Posterior vena cava (tissue), 2 donors: ENCODE measurements at regions not wholly inside any gene's neighbourhood (a gene's known extent, or its start where the extent isn't known, plus 50 kb on each side); places are given as distances from the start of the nearest gene placed in this dataset.

Experiments
- DNase-seq: peaks from one replicate; pipeline ENCODE4 v3.0.0-alpha.2; 2020; ENCODE audit warnings: low spot score
- intact Hi-C, 2 donors: fragments of 100-400 bp; cut with DNase I; formaldehyde crosslinking; loops; one replicate each; pipeline versions ENCODE4 v1.14.1 to v1.14.2; 2022 to 2023
- donor health status: DM: yes; HTN: yes; CAD: no.
- donor health status: DM: yes; HTN: yes; CAD: no.

DNA sequence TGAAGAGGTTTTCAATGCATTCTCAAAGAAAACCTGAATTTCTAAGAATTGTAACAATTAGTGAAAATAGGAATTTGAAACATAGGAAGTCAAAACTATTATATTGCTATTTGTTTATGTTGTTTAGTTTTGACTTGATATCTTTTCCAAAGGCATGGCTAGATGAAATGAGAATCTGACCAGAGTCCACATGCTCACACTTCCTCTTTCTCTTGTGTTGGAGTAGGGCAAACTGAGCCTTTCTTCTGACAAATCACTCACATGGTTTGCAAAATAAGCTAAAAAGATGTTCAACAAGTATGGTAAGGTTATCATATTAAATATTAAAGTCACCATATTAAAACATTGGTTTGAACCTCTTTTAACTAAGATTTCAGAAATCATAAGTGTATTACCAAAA, 512.6 kb downstream of the ISL1 start:
- DNase-seq, result no peak

DNA sequence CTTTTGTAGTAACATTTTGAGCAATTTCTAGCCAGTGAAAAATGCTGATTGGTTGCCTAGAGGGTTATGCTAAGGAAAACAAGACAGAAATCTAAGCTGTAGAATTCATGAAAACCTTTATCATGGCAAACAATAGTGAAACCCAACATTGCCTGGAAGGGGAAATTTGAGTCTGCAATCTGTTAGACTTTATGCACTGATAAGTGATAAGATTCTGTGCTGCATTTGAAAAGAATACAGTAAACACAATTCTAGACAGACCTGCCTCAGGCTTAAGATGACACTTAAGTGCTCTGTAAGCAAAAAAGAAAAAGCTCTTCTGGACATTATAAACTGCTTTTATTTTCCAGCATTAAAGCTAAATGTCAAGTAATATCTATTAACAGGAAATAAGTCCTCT, 519.3 kb downstream of the ISL1 start:
- intact Hi-C loops, result no loop called here
- DNase-seq, result no peak

More for the DNA sequence above, 512.6 kb downstream of the ISL1 start:
- intact Hi-C loops, result no loop called here

DNA sequence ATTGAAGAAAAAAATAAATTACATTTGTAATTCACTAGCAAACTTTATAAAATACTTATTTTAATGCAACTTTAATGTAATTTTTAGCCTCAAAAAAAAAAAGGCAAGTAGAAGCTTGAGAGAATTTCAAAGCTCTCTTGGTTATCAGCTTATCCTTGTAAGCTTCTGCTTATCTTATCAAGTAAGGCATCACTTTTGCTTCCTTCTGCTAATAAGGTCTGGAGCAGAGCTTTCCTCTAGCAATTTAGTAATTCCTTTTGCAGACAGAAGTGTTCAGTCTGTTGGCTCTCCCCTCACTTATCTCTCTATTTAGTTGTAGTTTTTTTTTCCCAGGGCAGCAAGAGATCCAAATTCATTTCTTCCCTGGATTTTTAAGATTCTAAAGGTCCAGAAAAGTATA, 525.0 kb downstream of the ISL1 start:
- no peak for DNase-seq
- intact Hi-C loops, result no loop called here

DNA sequence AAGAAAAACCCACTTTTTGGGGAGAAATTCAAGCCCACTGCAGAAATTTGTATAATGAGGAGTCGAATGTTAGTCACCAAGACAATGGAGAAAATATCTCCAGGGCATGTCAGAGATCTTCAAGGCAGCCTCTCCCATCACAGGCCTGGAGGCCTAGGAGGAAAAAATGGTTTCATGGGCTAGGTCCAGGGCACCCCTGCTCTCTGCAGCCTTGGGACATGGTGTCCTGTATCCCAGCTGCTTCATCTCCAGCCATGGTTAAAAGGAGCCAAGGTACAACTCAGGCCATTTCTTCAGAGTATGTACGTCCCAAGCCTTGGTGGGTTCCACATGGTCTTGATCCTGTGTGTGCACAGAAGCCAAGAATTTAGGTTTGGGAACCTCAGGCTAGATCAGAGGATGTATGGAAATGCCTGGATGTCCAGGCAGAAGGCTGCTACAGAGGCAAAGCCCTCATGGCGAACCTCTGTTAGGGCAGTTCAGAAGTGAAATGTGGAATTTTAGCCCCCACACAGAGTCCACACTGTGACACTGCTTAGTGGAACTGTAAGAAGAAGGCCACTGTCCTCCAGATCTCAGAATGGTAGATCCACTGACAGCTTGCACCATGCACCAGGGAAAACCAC, 561.4 kb downstream of the ISL1 start:
- DNase-seq, result no peak
- intact Hi-C loops, result no loop called here

DNA sequence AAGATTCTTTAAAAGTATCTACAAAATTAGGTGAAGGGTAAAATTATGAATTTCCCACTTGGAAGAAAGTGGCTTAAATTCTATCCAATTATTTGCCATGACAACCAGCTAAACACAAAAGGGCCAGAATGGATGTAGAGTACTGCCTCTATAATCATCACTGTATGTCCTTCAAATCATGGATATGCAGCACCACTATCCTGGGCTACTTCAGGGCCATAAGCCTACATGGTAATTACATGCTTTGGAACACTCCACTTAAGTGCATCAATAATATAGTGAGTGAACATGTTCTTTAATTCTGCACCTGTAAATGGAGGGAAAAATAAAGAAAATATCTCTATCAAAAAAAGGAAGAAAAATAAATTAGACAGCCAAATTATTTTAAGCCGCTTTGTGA, 575.2 kb downstream of the ISL1 start:
- intact Hi-C loops, result no loop called here
- DNase-seq, result no peak

DNA sequence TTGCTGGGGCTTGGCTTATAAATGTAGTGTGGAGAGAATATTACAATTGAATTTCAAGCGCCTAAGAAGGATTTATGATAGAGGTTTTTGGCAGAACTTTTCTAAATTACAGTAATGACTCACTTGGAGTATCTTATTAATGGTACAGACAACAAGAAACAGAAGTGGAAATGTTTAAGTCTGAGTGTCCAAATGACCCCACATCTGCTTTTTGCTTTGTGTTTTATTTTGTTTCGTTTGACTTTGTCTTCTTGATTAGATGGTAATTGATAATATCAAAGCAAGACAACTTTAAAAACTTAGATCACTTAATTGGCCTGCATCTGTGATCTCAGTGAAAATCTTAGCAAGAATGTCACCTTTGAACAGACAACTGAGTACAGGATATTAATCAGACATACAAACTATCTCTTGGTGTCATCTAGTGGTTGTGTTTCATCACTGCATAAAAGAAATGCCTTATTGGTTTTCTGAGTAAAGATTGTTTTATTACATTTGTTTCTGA, 577.4 kb downstream of the ISL1 start:
- intact Hi-C loops, result no loop called here
- no peak for DNase-seq

DNA sequence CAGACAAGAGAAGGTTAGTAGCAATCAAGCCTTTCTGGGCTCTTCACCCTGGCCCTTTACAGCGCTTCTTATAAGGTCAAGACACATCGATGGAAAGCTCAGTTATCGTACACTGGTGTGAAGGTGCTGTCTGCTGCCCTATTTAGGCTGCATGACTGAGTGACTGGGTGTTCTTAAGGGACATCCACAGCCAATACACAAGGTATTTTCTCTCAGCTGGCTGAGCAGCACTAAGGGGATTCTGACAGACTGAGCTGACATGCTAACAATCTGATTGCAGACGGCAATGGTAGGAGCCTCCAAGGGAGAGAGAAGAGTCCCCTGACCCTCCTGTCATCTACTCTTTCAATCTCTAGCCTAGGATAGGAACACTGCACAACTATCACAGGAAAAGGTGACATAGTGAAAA, 577.9 kb downstream of the ISL1 start:
- intact Hi-C loops, result no loop called here

DNA sequence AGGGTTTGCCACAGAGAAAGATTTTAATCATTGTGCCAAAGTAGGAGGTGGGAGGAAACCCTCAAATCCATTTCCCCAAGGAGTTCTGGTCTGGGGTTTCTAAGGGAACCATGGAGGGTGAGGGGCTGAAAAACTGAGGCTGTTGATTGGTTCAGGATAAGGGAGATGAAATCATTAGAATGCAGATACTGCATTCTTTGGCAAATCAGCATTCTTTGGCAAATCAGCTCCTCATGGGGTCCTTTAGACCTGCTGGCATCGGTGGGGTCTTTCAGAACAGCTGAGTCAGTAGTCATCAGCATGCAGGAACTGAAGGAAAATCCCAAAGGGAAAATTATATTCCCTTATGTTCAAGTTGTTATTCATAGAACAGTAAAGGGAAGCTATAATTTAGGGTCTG, 585.5 kb downstream of the ISL1 start:
- intact Hi-C loops, result no loop called here
- no peak for DNase-seq

More for the DNA sequence above, 577.9 kb downstream of the ISL1 start:
- DNase-seq, result no peak

DNA sequence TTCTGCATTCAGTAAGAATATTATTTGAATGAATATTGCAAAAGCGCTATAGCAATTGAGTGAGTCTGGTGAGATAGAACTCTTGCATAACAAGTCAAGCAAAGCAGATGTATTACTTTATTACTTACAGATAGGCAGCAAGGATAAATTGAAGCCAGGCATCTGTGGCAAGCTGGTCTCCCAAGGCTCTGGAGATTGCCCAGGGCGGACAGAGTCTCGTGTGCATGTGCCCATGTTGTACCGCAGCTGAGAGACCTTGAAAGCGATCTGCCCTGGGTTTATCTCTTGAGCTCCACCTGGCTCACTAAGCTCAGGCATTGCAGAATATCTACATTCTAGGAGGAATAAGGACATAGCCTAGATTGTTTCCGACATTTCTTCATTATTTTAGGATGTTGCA, 591.6 kb downstream of the ISL1 start:
- intact Hi-C loops, result no loop called here
- DNase-seq, result no peak

DNA sequence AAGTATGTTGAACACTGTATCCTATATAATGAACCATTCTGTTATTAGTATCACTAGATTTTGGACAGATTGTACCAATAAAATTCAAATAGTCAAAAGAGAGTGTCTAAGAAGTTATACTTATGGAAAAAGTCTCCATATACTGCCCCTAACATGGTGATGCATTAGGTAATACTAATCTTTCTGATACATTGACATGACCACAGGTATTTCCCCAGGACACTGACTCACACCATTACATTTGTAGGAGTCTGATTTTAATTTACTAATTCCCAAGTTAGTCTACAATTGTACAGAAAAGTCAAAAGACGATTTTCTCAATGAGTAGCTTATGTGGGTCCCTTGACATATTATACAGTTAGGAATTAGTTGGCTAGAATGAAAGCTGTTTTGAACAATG, 593.8 kb downstream of the ISL1 start:
- DNase-seq, result no peak
- intact Hi-C loops, result no loop called here

DNA sequence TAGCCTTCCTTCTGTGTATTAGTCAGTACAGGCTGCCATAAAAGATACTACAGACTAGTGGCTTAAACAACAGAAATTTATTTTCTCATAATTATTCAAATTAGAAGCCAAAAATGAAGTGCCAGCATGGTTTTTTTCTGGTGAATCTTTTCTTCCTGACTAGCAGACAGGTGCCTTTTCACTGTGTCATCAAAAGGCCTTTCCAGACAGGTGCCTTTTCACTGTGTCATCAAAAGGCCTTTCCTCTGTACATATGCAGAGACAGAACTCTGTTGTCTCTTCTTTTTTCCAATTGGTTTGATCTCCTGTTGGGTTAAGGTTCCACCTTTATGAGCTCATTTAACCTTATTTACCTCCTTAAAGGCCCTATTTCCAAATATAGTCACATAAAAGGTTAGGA, 599.9 kb downstream of the ISL1 start:
- DNase-seq, result no peak
- intact Hi-C loops, result no loop called here

DNA sequence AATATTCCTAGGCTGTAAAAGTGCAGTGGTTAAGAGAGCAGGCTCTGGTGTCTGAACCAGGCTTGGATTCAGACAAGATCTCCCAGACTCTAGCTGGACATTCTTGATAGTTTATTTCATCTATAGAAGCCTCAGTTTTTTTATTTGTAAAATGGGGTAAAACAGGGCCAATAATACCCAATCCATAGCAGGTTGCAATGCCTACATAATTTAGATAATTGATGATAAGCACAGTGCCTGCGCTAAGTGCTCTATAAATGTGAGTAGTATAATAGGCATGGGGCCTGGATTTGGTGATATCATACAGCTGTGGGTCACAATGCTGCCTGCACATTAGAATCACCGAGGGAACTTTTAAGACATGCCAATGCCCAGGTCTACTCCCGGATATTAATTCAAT, 603.5 kb downstream of the ISL1 start:
- DNase-seq, result no peak
- intact Hi-C loops, result no loop called here

DNA sequence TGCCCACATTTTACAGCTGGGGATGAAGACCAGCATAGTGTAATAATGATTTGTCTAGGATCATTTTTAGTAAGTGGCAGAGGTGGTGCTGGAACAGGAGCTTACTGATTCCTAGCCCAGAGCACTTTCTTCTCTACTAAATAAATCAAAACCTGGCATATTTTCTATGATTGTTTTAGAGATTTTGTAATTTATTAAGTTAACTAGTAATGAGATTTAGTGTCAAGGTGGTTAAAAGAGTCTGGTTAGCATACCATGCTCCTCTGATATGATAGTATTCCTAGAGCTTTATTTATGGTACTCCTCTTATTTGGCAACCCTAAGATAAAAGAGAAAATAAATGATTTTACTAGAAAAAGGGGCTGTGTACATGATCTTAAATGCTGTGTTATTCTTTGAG, 604.0 kb downstream of the ISL1 start:
- no peak for DNase-seq

DNA sequence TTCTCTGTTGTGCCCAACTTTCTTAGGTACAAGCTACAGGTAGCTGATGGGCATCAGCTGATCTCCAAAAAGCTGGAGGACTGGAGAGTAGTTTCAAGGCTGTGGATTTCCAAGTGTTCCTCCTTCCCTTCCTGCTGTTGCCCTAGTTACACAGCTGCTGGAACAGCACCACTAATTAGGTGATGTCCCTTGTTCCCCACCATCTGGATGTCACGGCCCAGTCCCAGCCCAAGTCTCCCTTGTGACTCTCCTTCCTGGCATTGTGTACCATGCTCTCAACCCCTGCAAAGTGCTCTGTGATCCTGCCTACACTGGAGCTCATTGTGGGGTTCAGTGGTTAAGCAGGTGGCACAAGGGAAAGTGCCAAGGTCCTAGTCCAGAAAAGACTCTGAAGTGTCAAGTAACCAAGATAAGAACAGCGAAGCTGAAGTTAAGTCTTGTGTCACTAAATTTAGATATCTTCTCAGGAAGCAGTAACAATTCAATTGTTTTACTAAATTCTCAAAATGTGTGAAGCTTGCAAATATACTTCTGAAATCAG, 604.5 kb downstream of the ISL1 start:
- peak; percentile 17 for DNase-seq
- intact Hi-C loops, result no loop called here

More for the DNA sequence above, 604.0 kb downstream of the ISL1 start:
- intact Hi-C loops, result no loop called here

DNA sequence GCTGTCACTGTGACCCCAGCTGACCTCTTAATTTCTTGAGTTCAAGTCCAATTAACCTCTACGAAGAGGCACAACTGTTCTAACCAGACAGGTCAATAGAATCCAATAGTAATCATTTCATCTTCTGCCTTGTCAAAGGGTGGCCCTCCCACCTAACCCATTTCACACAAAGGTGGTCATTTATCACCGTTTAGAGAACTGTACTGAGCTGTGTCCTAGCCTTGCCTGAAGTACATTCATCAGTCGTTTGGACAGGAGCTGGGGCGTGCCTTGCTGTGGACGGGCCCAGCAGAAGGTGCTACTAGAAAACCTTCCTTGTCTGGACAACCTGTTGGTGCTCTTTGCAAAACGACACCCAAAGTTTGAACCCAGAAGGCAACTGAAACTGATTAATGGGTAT, 605.4 kb downstream of the ISL1 start:
- intact Hi-C loops, result no loop called here
- no peak for DNase-seq

DNA sequence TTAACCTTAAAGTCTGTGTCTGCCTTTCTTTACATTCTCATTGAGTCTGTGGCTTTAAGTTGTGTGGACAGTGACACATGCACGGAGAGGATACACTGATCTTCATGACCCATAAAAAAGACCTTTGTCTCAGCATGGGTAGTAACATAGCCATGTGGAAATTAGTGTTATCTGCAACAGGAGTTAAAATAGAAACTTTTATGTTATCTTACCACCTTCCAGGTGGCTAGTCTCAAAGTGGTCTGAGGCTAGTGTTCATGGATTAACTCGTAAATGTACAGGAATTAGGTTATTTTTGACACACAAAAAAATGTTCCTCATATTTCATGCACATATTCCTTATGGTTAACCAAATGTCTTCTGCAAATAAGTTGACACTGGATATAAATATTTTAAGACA, 607.0 kb downstream of the ISL1 start:
- intact Hi-C loops, result no loop called here
- DNase-seq, result no peak

DNA sequence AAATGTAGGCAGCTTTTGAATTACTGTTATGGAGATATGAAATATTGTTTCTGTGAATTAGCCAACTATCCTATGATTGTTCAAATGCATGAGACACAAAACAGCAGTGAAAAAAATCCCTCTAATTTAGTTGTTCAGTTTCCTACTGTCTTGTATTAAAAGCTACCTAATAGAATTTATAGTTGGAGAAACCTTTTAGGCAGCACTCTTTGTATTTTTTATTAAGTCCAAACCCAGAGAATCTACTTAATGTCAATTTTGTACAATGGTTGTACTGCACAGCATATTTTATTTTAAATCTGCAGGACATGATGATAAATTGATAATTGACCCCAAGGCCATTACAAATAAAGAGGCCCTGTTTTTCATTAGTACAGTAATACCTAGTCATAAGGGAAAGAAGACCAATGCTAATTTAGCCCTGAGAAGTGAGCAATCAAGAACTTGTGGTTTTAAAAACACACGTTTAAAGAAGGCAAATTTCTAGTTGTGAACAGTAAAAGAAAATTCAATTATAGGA, 607.5 kb downstream of the ISL1 start:
- intact Hi-C loops, result no loop called here
- no peak for DNase-seq

DNA sequence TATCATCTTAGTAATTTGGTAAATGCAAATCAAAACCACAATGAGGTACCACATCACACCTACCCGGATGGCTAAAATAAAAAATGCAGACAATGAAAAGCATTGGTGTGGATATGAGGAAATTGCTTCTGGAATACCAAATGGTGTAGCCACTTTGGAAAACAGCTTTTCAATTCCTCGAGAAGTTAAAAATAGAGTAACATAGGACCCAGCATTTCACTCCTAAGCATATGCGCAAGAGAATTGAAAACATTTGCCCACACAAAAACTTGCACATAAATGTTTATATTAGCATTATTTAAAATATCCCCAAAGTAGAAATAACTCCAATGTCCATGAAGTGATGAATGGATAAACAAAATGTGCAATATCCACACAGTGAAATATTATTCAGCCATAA, 608.7 kb downstream of the ISL1 start:
- intact Hi-C loops, result no loop called here
- no peak for DNase-seq

DNA sequence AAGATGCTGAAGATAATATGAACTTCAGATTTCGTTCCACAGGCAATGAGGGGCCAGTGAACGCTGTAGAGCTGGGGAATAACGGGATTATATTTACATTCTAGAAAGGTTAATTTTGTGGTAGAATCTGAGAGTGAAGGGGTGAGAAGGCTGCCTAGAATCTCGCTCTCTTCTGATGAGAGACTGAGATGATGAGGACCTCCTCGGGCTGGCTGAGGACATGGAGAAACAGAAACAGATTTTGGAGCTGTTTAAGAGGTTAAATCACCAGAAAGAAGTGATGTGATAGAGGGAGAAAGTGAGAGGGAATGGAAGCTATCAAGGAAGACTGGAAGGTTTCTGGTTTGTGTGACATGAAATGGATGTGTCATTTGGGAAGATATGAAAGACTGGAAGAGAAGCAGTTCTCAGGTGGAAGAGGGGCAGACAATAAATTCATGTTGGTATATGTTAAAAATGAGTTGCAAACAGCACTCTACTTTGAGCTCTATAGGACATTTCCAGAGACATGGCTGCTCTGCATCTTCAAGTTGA, 612.6 kb downstream of the ISL1 start:
- DNase-seq, result no peak
- intact Hi-C loops, result no loop called here

DNA sequence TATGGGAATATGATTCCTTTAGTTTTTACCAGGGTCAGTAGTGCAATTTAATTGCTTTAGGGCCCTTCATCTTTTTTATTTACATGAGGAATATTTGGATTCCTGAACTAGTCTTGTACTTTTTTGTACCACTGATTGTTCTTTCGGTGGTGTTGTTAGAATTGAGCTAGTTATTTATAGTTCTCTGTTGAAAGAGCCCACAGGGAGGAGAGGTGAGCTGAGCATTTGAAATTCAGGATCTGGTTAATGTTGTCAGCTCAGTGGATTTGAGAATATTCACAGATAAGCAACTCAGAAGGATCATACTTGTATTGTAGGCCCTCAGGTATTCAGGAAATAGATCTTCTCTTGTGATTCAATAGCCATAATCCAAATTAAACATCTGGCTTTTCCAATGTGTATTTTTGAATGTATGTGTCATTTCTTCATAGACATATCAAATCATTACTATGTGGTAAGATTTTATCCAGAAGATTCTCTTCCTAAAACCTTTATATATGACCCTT, 613.2 kb downstream of the ISL1 start:
- intact Hi-C loops, result no loop called here
- DNase-seq, result no peak

DNA sequence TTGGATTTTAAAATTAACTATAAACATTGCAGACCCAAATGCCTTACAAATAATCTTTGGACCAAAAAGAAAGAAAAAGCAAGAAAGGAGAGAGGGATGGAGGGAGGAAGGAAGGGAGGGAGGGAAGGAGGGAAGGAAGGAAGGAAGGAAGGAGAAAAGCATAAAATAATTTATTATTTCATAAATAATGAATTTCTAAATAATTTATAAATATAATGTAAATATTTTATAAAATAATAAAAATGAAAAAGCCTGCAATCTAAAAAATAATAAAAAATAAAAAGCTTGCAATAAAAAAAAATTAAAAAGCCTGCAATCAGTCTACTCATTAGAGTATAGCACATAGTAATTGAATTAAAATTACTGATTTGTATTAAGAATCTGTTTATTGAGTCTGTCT, 614.3 kb downstream of the ISL1 start:
- DNase-seq, result no peak
- intact Hi-C loops, result no loop called here
